MM.1S (cell line): ENCODE measurements at regions not wholly inside any gene's neighbourhood (a gene's known extent, or its start where the extent isn't known, plus 50 kb on each side); places are given as distances from the start of the nearest gene placed in this dataset.
"Not testable (repeated sequence)": the region's sequence is repeated elsewhere in the genome, so short reads cannot be mapped to it uniquely, and the experiment has no call there.

Experiments used
- DNase-seq: peaks from one replicate; pipeline ENCODE4 v3.0.0-alpha.2; 2015
- H2AFZ ChIP-seq: fragments of 300-600 bp; sonication (generic); 2 replicates; pipeline ENCODE4 v1.6.0; 2016; ENCODE audit warnings: antibody characterized with exemption, low read length
- H3F3A ChIP-seq: fragments of 300-600 bp; sonication (generic); 2 replicates; pipeline ENCODE4 v1.6.1; 2016; ENCODE audit warnings: mild to moderate bottlenecking, antibody characterized with exemption, low read length, moderate library complexity, mixed read lengths; ENCODE audit not compliant: insufficient read depth
- H3K27ac ChIP-seq: fragments of 300-600 bp; sonication (generic); 2 replicates; pipeline ENCODE4 v1.5.1; 2016; ENCODE audit warnings: mild to moderate bottlenecking, low read length
- H3K27me3 ChIP-seq: fragments of 300-600 bp; sonication (generic); replicated peaks from 2 replicates; pipeline ENCODE4 v1.6.0; 2016; ENCODE audit warnings: low read length; ENCODE audit not compliant: insufficient read depth
- H3K36me3 ChIP-seq: fragments of 300-600 bp; sonication (generic); replicated peaks from 2 replicates; pipeline ENCODE4 v1.6.1; 2016; ENCODE audit warnings: mild to moderate bottlenecking, low read length, mixed read lengths; ENCODE audit not compliant: insufficient read depth
- H3K4me1 ChIP-seq: fragments of 300-600 bp; sonication (generic); 2 replicates; pipeline ENCODE4 v1.6.1; 2016; ENCODE audit warnings: low read length, mixed read lengths
- H3K4me2 ChIP-seq: fragments of 300-600 bp; sonication (generic); 2 replicates; pipeline ENCODE4 v1.6.0; 2016; ENCODE audit warnings: low read depth, low read length
- H3K4me3 ChIP-seq: fragments of 300-600 bp; sonication (generic); 2 replicates; pipeline ENCODE4 v1.5.1; 2016; ENCODE audit warnings: low read length, mixed read lengths
- H3K79me2 ChIP-seq: fragments of 300-600 bp; sonication (generic); 2 replicates; pipeline ENCODE4 v1.6.1; 2016; ENCODE audit warnings: mixed run types, low read length, mixed read lengths
- H3K9ac ChIP-seq: fragments of 300-600 bp; sonication (generic); 2 replicates; pipeline ENCODE4 v1.6.1; 2016; ENCODE audit warnings: low read length, mixed read lengths
- H3K9me2 ChIP-seq: fragments of 300-600 bp; sonication (generic); replicated peaks from 2 replicates; pipeline ENCODE4 v1.6.1; 2016; ENCODE audit warnings: mild to moderate bottlenecking, low read length, mixed read lengths; ENCODE audit not compliant: insufficient read depth
- H3K9me3 ChIP-seq: fragments of 300-600 bp; sonication (generic); replicated peaks from 2 replicates; pipeline ENCODE4 v1.6.1; 2016; ENCODE audit warnings: mild to moderate bottlenecking, low read length, mixed read lengths; ENCODE audit not compliant: insufficient read depth
- H4K20me1 ChIP-seq: fragments of 300-600 bp; sonication (generic); 2 replicates; pipeline ENCODE4 v1.6.1; 2016; ENCODE audit warnings: mild to moderate bottlenecking, low read length, moderate library complexity, mixed read lengths; ENCODE audit not compliant: insufficient read depth
- CTCF ChIP-seq: fragments of 300-600 bp; sonication (generic); IDR thresholded peaks from 2 replicates; pipeline ENCODE4 v1.5.1; 2016; ENCODE audit warnings: antibody characterized with exemption, low read length, mixed read lengths
- EZH2 ChIP-seq: fragments of 300-600 bp; sonication (generic); optimal IDR thresholded peaks from 2 replicates; pipeline ENCODE3; 2017; ENCODE audit warnings: low read depth, mild to moderate bottlenecking, antibody characterized with exemption, low read length, mixed read lengths
- EZH2phosphoT487 ChIP-seq: fragments of 300-600 bp; sonication (generic); IDR thresholded peaks from 2 replicates; pipeline ENCODE4 v1.6.1; 2018; ENCODE audit warnings: antibody characterized with exemption, low read length

GRCh38 chr7:148514236-148514635, 76.3 kb upstream of the C7orf33 start:
- no peaks in the 10 kb centered on the region for H3K27me3 ChIP-seq

GRCh38 chr7:148515237-148515636, 75.3 kb upstream of the C7orf33 start:
- H3K9me2 ChIP-seq: no peaks in the 10 kb centered on the region
- H3K4me3 ChIP-seq: no peak overlapping the region
- H3K79me2 ChIP-seq: no peaks in the 10 kb centered on the region
- H3K9me3 ChIP-seq: no peaks in the 10 kb centered on the region
- DNase-seq: no peak
- no peaks in the 10 kb centered on the region for H3K36me3 ChIP-seq
- H3K27ac ChIP-seq: no peak overlapping the region
- H3K4me2 ChIP-seq: no peak overlapping the region
- no peaks in the 10 kb centered on the region for H3K4me1 ChIP-seq
- no peaks in the 10 kb centered on the region for H4K20me1 ChIP-seq
- H3F3A ChIP-seq: no peaks in the 10 kb centered on the region
- TF ChIP-seq EZH2phosphoT487 (no peak), CTCF (no peak), EZH2 (no peak)
- no peak overlapping the region for H2AFZ ChIP-seq
- H3K9ac ChIP-seq: no peak overlapping the region
- H3K27me3 ChIP-seq: no peaks in the 10 kb centered on the region

More at GRCh38 chr7:148514236-148514635, 76.3 kb upstream of the C7orf33 start:
- Histone ChIP-seq H4K20me1 (no peaks in the 10 kb centered on the region), H3K4me1 (no peaks in the 10 kb centered on the region), H3K79me2 (no peaks in the 10 kb centered on the region), H3K4me3 (no peak overlapping the region), H3K27ac (no peak overlapping the region), H3K9me3 (no peaks in the 10 kb centered on the region), H2AFZ (no peak overlapping the region), H3K36me3 (no peaks in the 10 kb centered on the region), H3K9me2 (no peaks in the 10 kb centered on the region), H3K4me2 (no peak overlapping the region), H3F3A (no peaks in the 10 kb centered on the region), H3K9ac (no peak overlapping the region)
- TF ChIP-seq EZH2phosphoT487 (no peak), CTCF (no peak), EZH2 (no peak)
- no peak for DNase-seq

DNA sequence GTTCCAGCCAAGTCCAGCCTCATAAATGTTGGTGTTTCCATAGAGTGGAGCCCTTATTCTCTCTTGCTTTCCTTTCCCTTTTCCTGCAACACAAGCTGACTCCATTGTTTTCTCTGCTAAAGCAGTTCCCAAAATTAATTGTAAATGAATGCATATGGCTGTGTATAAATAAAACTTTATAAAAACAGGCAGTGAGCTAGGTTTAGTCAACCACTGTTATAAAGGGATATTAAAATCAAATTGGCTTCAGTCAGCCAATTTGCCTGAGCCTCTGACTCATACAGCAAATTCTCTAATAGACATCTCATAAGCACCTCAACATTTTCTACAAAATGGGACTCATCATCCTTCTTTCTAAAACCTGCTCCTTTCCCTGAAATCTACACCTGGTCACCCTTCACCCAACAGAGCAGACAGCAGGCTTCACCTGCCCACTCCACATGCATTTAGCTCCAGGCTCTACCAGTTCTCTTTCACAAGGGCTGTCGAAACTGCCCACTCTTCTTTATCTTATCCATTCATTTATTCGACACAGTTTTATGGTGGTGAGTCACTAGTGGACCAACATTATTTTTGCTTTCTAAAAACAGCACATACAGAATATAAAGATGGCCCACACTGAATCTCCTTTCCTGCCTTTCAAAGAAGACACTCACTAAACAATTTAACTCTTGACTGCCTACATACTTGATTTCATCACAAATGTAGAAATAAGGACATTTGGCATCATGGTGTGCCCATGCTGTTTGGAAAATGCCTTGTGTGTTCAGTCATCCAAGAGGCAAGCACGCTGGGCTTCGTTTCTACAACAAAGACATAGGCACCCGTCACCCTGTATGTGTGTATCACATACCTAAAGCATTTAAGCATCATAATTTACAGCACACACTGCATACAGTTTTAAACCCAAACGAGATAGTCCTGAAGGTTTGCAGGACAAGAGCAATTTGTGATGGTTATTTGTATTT, 74.6 kb upstream of the C7orf33 start:
- Histone ChIP-seq H3K27me3 (no peaks in the 10 kb centered on the region), H3K9me2 (no peaks in the 10 kb centered on the region), H3K36me3 (no peaks in the 10 kb centered on the region), H3K9me3 (no peaks in the 10 kb centered on the region), H3K79me2 (no peaks in the 10 kb centered on the region), H3K27ac (no peak overlapping the region), H3K9ac (no peak overlapping the region), H3K4me1 (no peaks in the 10 kb centered on the region), H3K4me3 (no peak overlapping the region), H3F3A (no peaks in the 10 kb centered on the region), H4K20me1 (no peaks in the 10 kb centered on the region), H2AFZ (no peak overlapping the region), H3K4me2 (no peak overlapping the region)
- DNase-seq: no peak
- no peak for TF ChIP-seq EZH2
- TF ChIP-seq CTCF: no peak
- no peak for TF ChIP-seq EZH2phosphoT487

DNA sequence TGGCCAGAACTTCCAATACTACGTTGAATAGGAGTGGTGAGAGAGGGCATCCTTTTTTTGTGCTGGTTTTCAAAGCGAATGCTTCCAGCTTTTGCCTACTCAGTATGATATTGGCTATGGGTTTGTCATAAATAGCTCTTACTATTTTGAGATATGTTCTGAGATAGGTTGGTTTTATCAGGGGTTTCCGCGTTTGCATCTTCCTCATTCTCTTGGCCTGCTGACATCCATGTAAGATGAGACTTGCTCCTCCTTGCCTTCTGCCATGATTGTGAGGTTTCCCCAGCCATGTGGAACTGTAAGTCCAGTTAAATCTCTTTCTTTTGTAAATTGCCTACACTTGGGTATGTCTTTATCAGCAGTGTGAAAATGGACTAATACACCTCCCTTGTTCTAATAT, 71.2 kb upstream of the C7orf33 start:
- not testable (repeated sequence) for H3K36me3 ChIP-seq, H3K9me3 ChIP-seq, H2AFZ ChIP-seq, H3K9ac ChIP-seq, H3K79me2 ChIP-seq, H4K20me1 ChIP-seq, H3K27ac ChIP-seq, H3K4me1 ChIP-seq, H3F3A ChIP-seq, H3K9me2 ChIP-seq, H3K4me3 ChIP-seq, H3K4me2 ChIP-seq, DNase-seq, H3K27me3 ChIP-seq
